ENCODE measurements at regions not wholly inside any gene's neighbourhood (a gene's known extent, or its start where the extent isn't known, plus 50 kb on each side); places are given as distances from the start of the nearest gene placed in this dataset.
A peak's percentile ranks its signal among the peaks of the same experiment; 100 is the strongest.

DNA sequence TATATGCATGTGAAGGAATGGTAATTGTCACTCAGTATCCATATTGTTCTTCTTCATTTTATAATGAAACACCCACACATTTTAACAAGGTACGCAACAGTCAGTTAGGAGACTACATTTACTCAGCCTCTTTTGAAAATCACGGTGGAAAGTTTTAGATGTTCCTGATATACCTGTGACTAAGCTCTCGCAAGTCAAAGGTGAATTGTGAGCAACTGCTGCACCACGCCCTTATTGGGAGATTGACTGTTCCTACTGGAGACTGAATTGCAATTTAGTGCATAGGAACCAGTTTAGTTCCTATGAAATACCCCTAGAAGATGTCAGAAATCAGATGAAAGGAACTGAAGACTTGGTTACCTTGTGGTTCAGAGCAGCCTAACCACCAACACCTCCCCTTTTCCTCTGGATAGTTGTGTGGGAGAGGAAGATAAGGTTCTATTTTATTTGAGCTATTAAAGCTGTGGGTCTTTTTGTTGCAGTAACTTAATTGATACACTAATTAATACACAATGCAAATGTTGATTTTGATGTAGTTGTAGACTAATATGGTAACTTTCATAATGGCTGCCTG is 1280.5 kb upstream of the CDH2 start:
- H4K20me1 ChIP-seq (ENCODE audit: low read depth), result no peaks in the 10 kb centered on the region
- H3K4me3 ChIP-seq, result no peak overlapping the region
- Mint-ChIP-seq H3K27ac (no peak overlapping the region), H3K36me3 (no peaks in the 10 kb centered on the region), H3K27me3 (ENCODE audit: insufficient read depth, low read depth) (no peaks in the 10 kb centered on the region), H3K9me3 (no peaks in the 10 kb centered on the region), H3K4me1 (no peaks in the 10 kb centered on the region), H3K4me3 (no peak overlapping the region)
- H3K36me3 ChIP-seq, result no peaks in the 10 kb centered on the region
- no peak overlapping the region for H2AFZ ChIP-seq (replicated peaks)
- H3K27ac ChIP-seq, result no peak overlapping the region
- no peaks in the 10 kb centered on the region for H3K27me3 ChIP-seq
- H3F3A ChIP-seq (ENCODE audit: low read depth), result no peaks in the 10 kb centered on the region
- H3K4me2 ChIP-seq, result no peak overlapping the region
- TF ChIP-seq EZH2 (IDR thresholded peaks at IDR 0.05), result no peak
- no peak for TF ChIP-seq EZH2phosphoT487 (IDR thresholded peaks at IDR 0.05)
- TF ChIP-seq, protein P1, sequence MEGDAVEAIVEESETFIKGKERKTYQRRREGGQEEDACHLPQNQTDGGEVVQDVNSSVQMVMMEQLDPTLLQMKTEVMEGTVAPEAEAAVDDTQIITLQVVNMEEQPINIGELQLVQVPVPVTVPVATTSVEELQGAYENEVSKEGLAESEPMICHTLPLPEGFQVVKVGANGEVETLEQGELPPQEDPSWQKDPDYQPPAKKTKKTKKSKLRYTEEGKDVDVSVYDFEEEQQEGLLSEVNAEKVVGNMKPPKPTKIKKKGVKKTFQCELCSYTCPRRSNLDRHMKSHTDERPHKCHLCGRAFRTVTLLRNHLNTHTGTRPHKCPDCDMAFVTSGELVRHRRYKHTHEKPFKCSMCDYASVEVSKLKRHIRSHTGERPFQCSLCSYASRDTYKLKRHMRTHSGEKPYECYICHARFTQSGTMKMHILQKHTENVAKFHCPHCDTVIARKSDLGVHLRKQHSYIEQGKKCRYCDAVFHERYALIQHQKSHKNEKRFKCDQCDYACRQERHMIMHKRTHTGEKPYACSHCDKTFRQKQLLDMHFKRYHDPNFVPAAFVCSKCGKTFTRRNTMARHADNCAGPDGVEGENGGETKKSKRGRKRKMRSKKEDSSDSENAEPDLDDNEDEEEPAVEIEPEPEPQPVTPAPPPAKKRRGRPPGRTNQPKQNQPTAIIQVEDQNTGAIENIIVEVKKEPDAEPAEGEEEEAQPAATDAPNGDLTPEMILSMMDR (IDR thresholded peaks at IDR 0.05), result no peak
- no peak overlapping the region for H3K9ac ChIP-seq
- no peaks in the 10 kb centered on the region for H3K79me2 ChIP-seq (ENCODE audit: low read depth)
- no peaks in the 10 kb centered on the region for H3K4me1 ChIP-seq
- no peaks in the 10 kb centered on the region for H3K9me3 ChIP-seq (ENCODE audit: low read depth)
- DNase-seq (ENCODE audit: low spot score), result no peak

DNA sequence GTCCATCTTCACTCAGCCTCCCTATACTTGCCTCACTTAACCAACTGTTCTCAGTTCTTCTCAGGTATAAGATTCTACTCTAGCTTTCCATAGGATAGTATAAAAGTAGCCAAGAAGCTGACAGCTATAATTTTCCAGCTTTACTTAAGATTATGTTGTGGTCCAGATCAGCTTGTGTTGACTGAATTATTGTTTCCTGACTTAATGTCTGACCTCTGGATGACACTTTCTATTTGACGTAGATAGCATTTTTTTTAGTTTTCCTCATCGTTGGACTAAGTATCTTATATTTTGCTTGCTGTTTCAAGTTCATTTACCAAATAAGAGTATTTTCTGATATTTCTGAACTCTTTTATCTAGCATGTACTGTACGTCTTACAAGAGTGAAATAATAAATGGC is 1272.5 kb upstream of the CDH2 start:
- H3K4me1 ChIP-seq, result no peaks in the 10 kb centered on the region
- H3K9ac ChIP-seq, result no peak overlapping the region
- H3K9me3 ChIP-seq (ENCODE audit: low read depth), result no peaks in the 10 kb centered on the region
- H4K20me1 ChIP-seq (ENCODE audit: low read depth), result no peaks in the 10 kb centered on the region
- DNase-seq (ENCODE audit: low spot score), result no peak
- H3K79me2 ChIP-seq (ENCODE audit: low read depth), result no peaks in the 10 kb centered on the region
- H3K36me3 ChIP-seq, result no peaks in the 10 kb centered on the region
- Mint-ChIP-seq H3K9me3 (no peaks in the 10 kb centered on the region), H3K27me3 (ENCODE audit: insufficient read depth, low read depth) (no peaks in the 10 kb centered on the region), H3K4me1 (no peaks in the 10 kb centered on the region), H3K4me3 (no peak overlapping the region), H3K27ac (no peak overlapping the region), H3K36me3 (no peaks in the 10 kb centered on the region)
- no peak overlapping the region for H2AFZ ChIP-seq (replicated peaks)
- no peak overlapping the region for H3K4me3 ChIP-seq
- no peak overlapping the region for H3K27ac ChIP-seq
- TF ChIP-seq EZH2phosphoT487 (IDR thresholded peaks at IDR 0.05) (no peak), EZH2 (IDR thresholded peaks at IDR 0.05) (no peak)
- TF ChIP-seq, protein P1 (IDR thresholded peaks at IDR 0.05), result no peak
- H3K27me3 ChIP-seq, result no peaks in the 10 kb centered on the region
- no peaks in the 10 kb centered on the region for H3F3A ChIP-seq (ENCODE audit: low read depth)
- H3K4me2 ChIP-seq, result no peak overlapping the region

DNA sequence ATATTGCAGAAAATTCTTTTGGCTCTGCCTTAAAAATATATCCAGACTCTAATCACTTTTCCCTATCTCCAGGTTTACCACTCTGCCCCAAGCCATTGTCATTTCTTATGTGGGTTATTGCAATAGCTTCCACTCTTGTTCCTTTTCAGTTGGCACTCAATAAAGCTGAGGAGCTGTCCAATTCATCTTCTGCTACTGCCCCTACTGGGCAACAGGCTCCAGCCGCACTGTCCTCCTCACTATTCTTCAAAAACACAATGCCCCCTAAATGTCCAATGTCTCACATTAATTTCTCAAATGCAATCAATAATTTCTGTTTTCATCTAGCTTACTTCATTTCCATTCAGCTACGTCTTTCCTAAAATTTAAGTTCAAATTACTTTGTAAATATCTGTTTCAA is 1262.5 kb upstream of the CDH2 start:
- H3K4me3 Mint-ChIP-seq, result no peak overlapping the region
- H3K36me3 Mint-ChIP-seq, result no peaks in the 10 kb centered on the region
- TF ChIP-seq, protein P1 (IDR thresholded peaks at IDR 0.05), result peak; percentile 36
- TF ChIP-seq EZH2phosphoT487 (IDR thresholded peaks at IDR 0.05), result no peak
- no peak for TF ChIP-seq EZH2 (IDR thresholded peaks at IDR 0.05)

More for the DNA sequence above, 1262.5 kb upstream of the CDH2 start:
- H3K9me3 Mint-ChIP-seq, result peaks cover 4% of the 10 kb centered on the region
- H3K36me3 ChIP-seq, result no peaks in the 10 kb centered on the region
- H3K9me3 ChIP-seq (ENCODE audit: low read depth), result no peaks in the 10 kb centered on the region
- H3K27me3 Mint-ChIP-seq (ENCODE audit: insufficient read depth, low read depth), result peaks cover 5% of the 10 kb centered on the region
- H2AFZ ChIP-seq (replicated peaks), result no peak overlapping the region
- DNase-seq (ENCODE audit: low spot score), result peak; percentile 4
- no peaks in the 10 kb centered on the region for H3K27me3 ChIP-seq
- H3F3A ChIP-seq (ENCODE audit: low read depth), result no peaks in the 10 kb centered on the region
- H4K20me1 ChIP-seq (ENCODE audit: low read depth), result no peaks in the 10 kb centered on the region
- no peaks in the 10 kb centered on the region for H3K4me1 ChIP-seq
- no peak overlapping the region for H3K27ac Mint-ChIP-seq
- no peak overlapping the region for H3K4me2 ChIP-seq
- no peak overlapping the region for H3K9ac ChIP-seq
- no peak overlapping the region for H3K27ac ChIP-seq
- no peak overlapping the region for H3K4me3 ChIP-seq
- H3K79me2 ChIP-seq (ENCODE audit: low read depth), result no peaks in the 10 kb centered on the region
- peaks cover 4% of the 10 kb centered on the region for H3K4me1 Mint-ChIP-seq
